DND-41 (cell line): ENCODE measurements at regions not wholly inside any gene's neighbourhood (a gene's known extent, or its start where the extent isn't known, plus 50 kb on each side); places are given as distances from the start of the nearest gene placed in this dataset.

ENCODE experiments used
- ATAC-seq: fragments of 200-7000 bp; cut with Tn5 transposase; 3 replicates; pipeline ENCODE4 v1.9.1; 2021; ENCODE audit warnings: low read depth; ENCODE audit not compliant: insufficient read depth
- DNase-seq: peaks from one replicate; pipeline ENCODE4 v3.0.0-alpha.2; 2020
- H2AFZ ChIP-seq: 2 replicates; pipeline ENCODE4 v1.6.0; 2012; ENCODE audit warnings: low read depth, low read length
- H3K27ac ChIP-seq: 2 replicates; pipeline ENCODE4 v1.5.1; 2012; ENCODE audit warnings: low read length, inconsistent platforms
- H3K27me3 ChIP-seq: fragments of 200-600 bp; sonication (generic); 2 replicates; pipeline ENCODE4 v1.6.0; 2012; ENCODE audit warnings: low read length, mild to moderate bottlenecking, inconsistent platforms; ENCODE audit not compliant: insufficient read depth, poor library complexity
- H3K36me3 ChIP-seq: 2 replicates; pipeline ENCODE4 v1.5.1; 2012; ENCODE audit warnings: low read length, inconsistent platforms; ENCODE audit not compliant: insufficient read depth
- H3K4me1 ChIP-seq: 2 replicates; pipeline ENCODE4 v1.5.1; 2012; ENCODE audit warnings: mild to moderate bottlenecking, low read length; ENCODE audit not compliant: insufficient read depth
- H3K4me2 ChIP-seq: 2 replicates; pipeline ENCODE4 v1.6.0; 2012; ENCODE audit warnings: mild to moderate bottlenecking, moderate library complexity, low read length, inconsistent platforms; ENCODE audit not compliant: insufficient read depth
- H3K4me3 ChIP-seq, 2 experiments: fragments of 200-600 bp in 1 of 2; shearing (Covaris generic) in 1 of 2; 2 replicates each; pipeline ENCODE4 v1.5.1; 2012 to 2016; ENCODE audit warnings: inconsistent platforms in 2 of 2, low read length in 2 of 2, mild to moderate bottlenecking in 2 of 2, low read depth in 1 of 2, moderate library complexity in 1 of 2
- H3K79me2 ChIP-seq: 2 replicates; pipeline ENCODE4 v1.6.0; 2012; ENCODE audit warnings: low read length, inconsistent platforms; ENCODE audit not compliant: insufficient read depth
- H3K9ac ChIP-seq: 2 replicates; pipeline ENCODE4 v1.6.0; 2012; ENCODE audit warnings: low read depth, mild to moderate bottlenecking, inconsistent platforms, low read length, moderate library complexity
- H3K9me3 ChIP-seq: 2 replicates; pipeline ENCODE4 v1.5.1; 2012; ENCODE audit warnings: low read length, moderate library complexity, mild to moderate bottlenecking, inconsistent platforms; ENCODE audit not compliant: insufficient read depth, severe bottlenecking
- H4K20me1 ChIP-seq: 2 replicates; pipeline ENCODE4 v1.6.0; 2012; ENCODE audit warnings: low read length; ENCODE audit not compliant: insufficient read depth
- EZH2 ChIP-seq: IDR thresholded peaks from 3 replicates; pipeline ENCODE4 v1.6.1; 2012; ENCODE audit warnings: borderline replicate concordance, low read depth, mild to moderate bottlenecking, moderate library complexity, low read length, inconsistent platforms; ENCODE audit not compliant: severe bottlenecking
- TF ChIP-seq, protein P1 (sequence below): IDR thresholded peaks from 2 replicates; pipeline ENCODE4 v1.5.1; 2012; ENCODE audit warnings: borderline replicate concordance, low read length, moderate library complexity, mild to moderate bottlenecking; ENCODE audit not compliant: poor library complexity, severe bottlenecking; ENCODE audit errors: extremely low read depth

DNA sequence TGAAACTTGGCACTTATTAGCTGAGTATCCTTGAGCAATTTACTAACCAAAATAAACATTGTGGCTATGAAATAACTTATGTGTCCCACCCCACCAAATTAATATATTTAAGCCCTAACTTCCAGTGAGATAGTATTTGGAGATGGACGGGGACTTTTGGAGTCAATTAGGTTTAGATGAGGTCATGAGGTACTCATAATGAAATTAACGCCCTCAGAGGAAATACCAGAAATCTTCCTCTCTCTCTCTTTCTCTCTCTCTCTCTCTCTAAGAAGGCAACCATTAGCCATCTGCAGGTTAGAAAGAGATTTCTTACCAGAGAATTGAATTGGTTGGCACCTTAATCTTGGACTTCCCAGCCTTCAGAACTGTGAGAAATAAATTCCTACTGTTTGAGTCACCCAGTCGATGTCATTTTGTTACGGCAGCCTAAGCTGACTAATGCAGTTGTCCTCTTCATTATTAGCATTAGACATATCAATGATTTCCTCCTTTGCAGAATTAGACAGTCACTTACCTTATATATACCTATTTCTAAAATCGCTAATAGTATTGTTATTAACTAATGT lies 1284.0 kb downstream of the FAM181B start:
- H3K4me3 ChIP-seq: no peak overlapping the region
- H3K4me2 ChIP-seq: no peak overlapping the region
- TF ChIP-seq EZH2: no peak
- TF ChIP-seq, protein P1, sequence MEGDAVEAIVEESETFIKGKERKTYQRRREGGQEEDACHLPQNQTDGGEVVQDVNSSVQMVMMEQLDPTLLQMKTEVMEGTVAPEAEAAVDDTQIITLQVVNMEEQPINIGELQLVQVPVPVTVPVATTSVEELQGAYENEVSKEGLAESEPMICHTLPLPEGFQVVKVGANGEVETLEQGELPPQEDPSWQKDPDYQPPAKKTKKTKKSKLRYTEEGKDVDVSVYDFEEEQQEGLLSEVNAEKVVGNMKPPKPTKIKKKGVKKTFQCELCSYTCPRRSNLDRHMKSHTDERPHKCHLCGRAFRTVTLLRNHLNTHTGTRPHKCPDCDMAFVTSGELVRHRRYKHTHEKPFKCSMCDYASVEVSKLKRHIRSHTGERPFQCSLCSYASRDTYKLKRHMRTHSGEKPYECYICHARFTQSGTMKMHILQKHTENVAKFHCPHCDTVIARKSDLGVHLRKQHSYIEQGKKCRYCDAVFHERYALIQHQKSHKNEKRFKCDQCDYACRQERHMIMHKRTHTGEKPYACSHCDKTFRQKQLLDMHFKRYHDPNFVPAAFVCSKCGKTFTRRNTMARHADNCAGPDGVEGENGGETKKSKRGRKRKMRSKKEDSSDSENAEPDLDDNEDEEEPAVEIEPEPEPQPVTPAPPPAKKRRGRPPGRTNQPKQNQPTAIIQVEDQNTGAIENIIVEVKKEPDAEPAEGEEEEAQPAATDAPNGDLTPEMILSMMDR: no peak
- DNase-seq (no peak), ATAC-seq (no peak)
- H3K79me2 ChIP-seq: no peaks in the 10 kb centered on the region
- no peaks in the 10 kb centered on the region for H3K27me3 ChIP-seq
- no peak overlapping the region for H3K9ac ChIP-seq
- no peaks in the 10 kb centered on the region for H3K9me3 ChIP-seq
- H4K20me1 ChIP-seq: no peaks in the 10 kb centered on the region
- H3K4me1 ChIP-seq: no peaks in the 10 kb centered on the region
- no peaks in the 10 kb centered on the region for H3K36me3 ChIP-seq
- H2AFZ ChIP-seq: no peak overlapping the region
- H3K27ac ChIP-seq: no peak overlapping the region

GRCh38 chr11:81444297-81444696 lies 1289.4 kb downstream of the FAM181B start:
- H3K79me2 ChIP-seq: no peaks in the 10 kb centered on the region
- H3K9ac ChIP-seq: no peak overlapping the region
- no peak for DNase-seq
- no peak overlapping the region for H3K27ac ChIP-seq
- H3K4me3 ChIP-seq: no peak overlapping the region
- no peaks in the 10 kb centered on the region for H3K36me3 ChIP-seq
- no peak overlapping the region for H3K4me2 ChIP-seq
- no peak for TF ChIP-seq EZH2
- TF ChIP-seq, protein P1: no peak
- no peaks in the 10 kb centered on the region for H3K27me3 ChIP-seq
- no peaks in the 10 kb centered on the region for H3K9me3 ChIP-seq
- no peak overlapping the region for H2AFZ ChIP-seq
- no peak for ATAC-seq
- no peaks in the 10 kb centered on the region for H3K4me1 ChIP-seq
- no peaks in the 10 kb centered on the region for H4K20me1 ChIP-seq

DNA sequence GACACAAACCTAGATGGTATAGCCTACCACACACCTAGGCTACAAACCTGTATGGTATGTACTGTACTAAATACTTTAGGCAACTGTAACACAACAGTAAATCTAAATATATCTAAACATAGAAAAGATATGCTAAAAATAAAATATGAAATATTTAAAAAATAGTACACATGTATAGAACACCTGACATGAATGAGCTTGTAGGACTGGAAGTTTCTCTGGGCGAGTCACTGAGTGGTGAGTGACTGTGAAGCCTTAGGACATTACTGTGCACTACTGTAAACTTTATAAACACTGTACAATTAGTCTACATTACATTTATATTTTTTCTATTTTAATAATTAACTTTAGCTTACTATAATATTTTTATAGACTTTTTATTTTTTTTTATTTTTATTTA lies 1301.3 kb downstream of the FAM181B start:
- no peak overlapping the region for H2AFZ ChIP-seq

DNA sequence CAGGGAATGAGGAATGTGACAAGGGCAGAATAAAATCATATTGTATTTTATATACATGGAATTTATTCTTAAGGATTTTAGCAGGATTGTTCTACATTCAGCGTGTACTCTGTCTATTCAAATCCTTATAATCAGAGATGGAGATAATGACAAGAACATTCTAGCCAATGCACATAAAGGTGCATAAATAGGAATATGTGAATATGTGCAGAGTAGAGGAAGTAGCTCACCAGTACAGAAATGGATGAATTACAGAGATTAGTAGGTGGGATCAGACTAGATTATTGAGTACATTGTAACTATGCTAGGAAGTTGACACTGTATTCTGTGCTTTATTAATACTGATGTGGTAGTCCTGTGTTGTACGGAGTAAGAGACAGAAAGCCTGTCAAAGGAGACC lies 1308.8 kb downstream of the FAM181B start:
- no peak overlapping the region for H3K4me3 ChIP-seq
- H3K9ac ChIP-seq: no peak overlapping the region
- H3K27ac ChIP-seq: no peak overlapping the region
- ATAC-seq (no peak), DNase-seq (no peak)
- TF ChIP-seq, protein P1: no peak
- TF ChIP-seq EZH2: no peak
- no peaks in the 10 kb centered on the region for H3K9me3 ChIP-seq
- H3K27me3 ChIP-seq: no peaks in the 10 kb centered on the region
- H3K4me1 ChIP-seq: no peaks in the 10 kb centered on the region
- H3K4me2 ChIP-seq: no peak overlapping the region
- H3K79me2 ChIP-seq: no peaks in the 10 kb centered on the region
- no peaks in the 10 kb centered on the region for H4K20me1 ChIP-seq
- no peak overlapping the region for H2AFZ ChIP-seq
- H3K36me3 ChIP-seq: no peaks in the 10 kb centered on the region

More for the DNA sequence above, 1301.3 kb downstream of the FAM181B start:
- H3K9me3 ChIP-seq: no peaks in the 10 kb centered on the region
- DNase-seq: no peak
- no peak for TF ChIP-seq EZH2
- no peak for ATAC-seq
- H3K4me2 ChIP-seq: no peak overlapping the region
- H3K27ac ChIP-seq: no peak overlapping the region
- no peaks in the 10 kb centered on the region for H4K20me1 ChIP-seq
- no peaks in the 10 kb centered on the region for H3K79me2 ChIP-seq
- H3K36me3 ChIP-seq: no peaks in the 10 kb centered on the region
- H3K27me3 ChIP-seq: no peaks in the 10 kb centered on the region
- no peak overlapping the region for H3K9ac ChIP-seq
- H3K4me1 ChIP-seq: no peaks in the 10 kb centered on the region
- no peak overlapping the region for H3K4me3 ChIP-seq
